ENCODE measurements at regions not wholly inside any gene's neighbourhood (a gene's known extent, or its start where the extent isn't known, plus 50 kb on each side); places are given as distances from the start of the nearest gene placed in this dataset.

GRCh38 chr2:42920446-42921146 lies 128.2 kb upstream of the HAAO start:
- no peak overlapping the region for H3K4me3 ChIP-seq

GRCh38 chr2:42918671-42919318 lies 126.4 kb upstream of the HAAO start:
- no peak for TF ChIP-seq CTCF (IDR thresholded peaks at IDR 0.05)
- Histone ChIP-seq H3K27me3 (no peaks in the 10 kb centered on the region), H3K9me3 (no peaks in the 10 kb centered on the region), H3K4me1 (no peaks in the 10 kb centered on the region), H3K4me3 (no peak overlapping the region), H3K36me3 (no peaks in the 10 kb centered on the region), H3K9ac (ENCODE audit: low read depth in 2 of 2, low read length in 2 of 2) (no peak overlapping the region), H3K27ac (no peak overlapping the region)
- no peak for DNase-seq
- intact Hi-C loops (cut with DNase I), result no loop called here

More at GRCh38 chr2:42920446-42921146, 128.2 kb upstream of the HAAO start:
- no peaks in the 10 kb centered on the region for H3K36me3 ChIP-seq
- peaks cover 11% of the 10 kb centered on the region for H3K4me1 ChIP-seq
- no peak overlapping the region for H3K9ac ChIP-seq (ENCODE audit: low read depth in 2 of 2, low read length in 2 of 2)
- H3K27ac ChIP-seq, result no peak overlapping the region
- no peak for TF ChIP-seq CTCF (IDR thresholded peaks at IDR 0.05)
- no peaks in the 10 kb centered on the region for H3K27me3 ChIP-seq
- intact Hi-C loops (cut with DNase I), result no loop called here
- no peaks in the 10 kb centered on the region for H3K9me3 ChIP-seq
- DNase-seq, result no peak

- Histone ChIP-seq H3K4me3 (no peak overlapping the region), H3K27me3 (no peaks in the 10 kb centered on the region), H3K9ac (ENCODE audit: low read depth in 2 of 2, low read length in 2 of 2) (no peak overlapping the region), H3K4me1 (no peaks in the 10 kb centered on the region), H3K36me3 (no peaks in the 10 kb centered on the region), H3K9me3 (no peaks in the 10 kb centered on the region), H3K27ac (no peak overlapping the region)
- intact Hi-C loops (cut with DNase I), result no loop called here
- no peak for TF ChIP-seq CTCF (IDR thresholded peaks at IDR 0.05)
- no peak for DNase-seq
Measured at GRCh38 chr2:42918041-42918440, 125.7 kb upstream of the HAAO start.

- no peak overlapping the region for H3K9ac ChIP-seq (ENCODE audit: low read depth in 2 of 2, low read length in 2 of 2)
- intact Hi-C loops (cut with DNase I), result no loop called here
- peak overlapping the region; percentile 44 for H3K27ac ChIP-seq
- no peaks in the 10 kb centered on the region for H3K27me3 ChIP-seq
- H3K36me3 ChIP-seq, result no peaks in the 10 kb centered on the region
- H3K4me1 ChIP-seq, result no peaks in the 10 kb centered on the region
- no peak for TF ChIP-seq CTCF (IDR thresholded peaks at IDR 0.05)
- H3K4me3 ChIP-seq, result no peak overlapping the region
- H3K9me3 ChIP-seq, result no peaks in the 10 kb centered on the region
- DNase-seq, result peak; percentile 53
Measured at GRCh38 chr2:42917425-42917927, 125.1 kb upstream of the HAAO start.

GRCh38 chr2:42916324-42916723 lies 123.9 kb upstream of the HAAO start:
- no peak for DNase-seq
- no peak for TF ChIP-seq CTCF (IDR thresholded peaks at IDR 0.05)
- no peaks in the 10 kb centered on the region for H3K36me3 ChIP-seq
- no peaks in the 10 kb centered on the region for H3K27me3 ChIP-seq
- intact Hi-C loops (cut with DNase I), result no loop called here
- H3K9me3 ChIP-seq, result no peaks in the 10 kb centered on the region
- no peaks in the 10 kb centered on the region for H3K4me1 ChIP-seq
- H3K27ac ChIP-seq, result no peak overlapping the region
- H3K4me3 ChIP-seq, result no peak overlapping the region
- no peak overlapping the region for H3K9ac ChIP-seq (ENCODE audit: low read depth in 2 of 2, low read length in 2 of 2)
